Suprapubic skin (tissue), 3 donors: ENCODE measurements at regions not wholly inside any gene's neighbourhood (a gene's known extent, or its start where the extent isn't known, plus 50 kb on each side); places are given as distances from the start of the nearest gene placed in this dataset.

Source experiments
- POLR2AphosphoS5 ChIP-seq, 3 donors: sonication (generic); formaldehyde crosslinking; IDR thresholded peaks; one replicate each; pipeline ENCODE4 v1.6.1; 2017; ENCODE audit warnings: antibody characterized with exemption in 3 of 3
- TF ChIP-seq, protein P1 (sequence below), 2 donors: fragments of 200-600 bp in 1 of 2; fragments of 450-650 bp in 1 of 2; sonication (generic) in 1 of 2; IDR thresholded peaks; one replicate each; pipeline ENCODE4 v1.5.1; 2016 to 2019; ENCODE audit warnings: antibody characterized with exemption in 2 of 2, mild to moderate bottlenecking in 1 of 2, moderate library complexity in 1 of 2

DNA sequence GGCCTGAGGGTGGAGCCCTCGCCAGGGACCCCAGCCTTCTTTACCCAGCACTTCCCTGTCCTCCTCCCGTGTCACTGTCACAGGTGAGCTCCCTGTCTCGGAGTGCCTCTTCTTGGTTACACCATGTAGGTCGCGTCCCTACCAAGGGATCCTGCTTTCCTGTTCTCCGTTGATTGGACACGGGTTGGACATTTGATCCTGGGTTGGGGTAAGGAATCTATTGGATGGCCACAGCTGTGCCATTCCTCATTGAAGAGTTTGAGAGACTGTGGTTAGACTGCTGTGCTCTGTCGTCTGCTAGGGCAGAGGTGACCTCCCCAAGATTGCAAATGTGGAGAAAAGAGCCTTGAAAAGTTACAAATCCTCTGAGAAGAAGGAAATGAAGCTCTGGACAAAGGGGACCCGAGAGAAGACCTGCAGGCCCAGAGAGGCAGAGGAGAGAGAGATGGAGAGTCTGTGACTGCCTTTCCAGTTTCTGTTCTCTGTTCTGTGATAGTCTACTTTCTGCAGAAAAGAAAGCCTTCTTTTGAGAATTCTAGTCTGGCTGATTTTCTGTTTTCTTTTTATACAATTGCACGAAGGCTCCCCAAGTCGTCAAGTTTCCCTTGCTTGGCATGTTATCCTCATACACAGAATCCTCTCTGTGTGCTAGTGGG is 325.7 kb upstream of the RGMA start:
- TF ChIP-seq, protein P1, sequence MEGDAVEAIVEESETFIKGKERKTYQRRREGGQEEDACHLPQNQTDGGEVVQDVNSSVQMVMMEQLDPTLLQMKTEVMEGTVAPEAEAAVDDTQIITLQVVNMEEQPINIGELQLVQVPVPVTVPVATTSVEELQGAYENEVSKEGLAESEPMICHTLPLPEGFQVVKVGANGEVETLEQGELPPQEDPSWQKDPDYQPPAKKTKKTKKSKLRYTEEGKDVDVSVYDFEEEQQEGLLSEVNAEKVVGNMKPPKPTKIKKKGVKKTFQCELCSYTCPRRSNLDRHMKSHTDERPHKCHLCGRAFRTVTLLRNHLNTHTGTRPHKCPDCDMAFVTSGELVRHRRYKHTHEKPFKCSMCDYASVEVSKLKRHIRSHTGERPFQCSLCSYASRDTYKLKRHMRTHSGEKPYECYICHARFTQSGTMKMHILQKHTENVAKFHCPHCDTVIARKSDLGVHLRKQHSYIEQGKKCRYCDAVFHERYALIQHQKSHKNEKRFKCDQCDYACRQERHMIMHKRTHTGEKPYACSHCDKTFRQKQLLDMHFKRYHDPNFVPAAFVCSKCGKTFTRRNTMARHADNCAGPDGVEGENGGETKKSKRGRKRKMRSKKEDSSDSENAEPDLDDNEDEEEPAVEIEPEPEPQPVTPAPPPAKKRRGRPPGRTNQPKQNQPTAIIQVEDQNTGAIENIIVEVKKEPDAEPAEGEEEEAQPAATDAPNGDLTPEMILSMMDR (IDR thresholded peaks at IDR 0.05): no peak
- no peak for TF ChIP-seq POLR2AphosphoS5 (IDR thresholded peaks at IDR 0.05)
